ENCODE measurements at regions not wholly inside any gene's neighbourhood (a gene's known extent, or its start where the extent isn't known, plus 50 kb on each side); places are given as distances from the start of the nearest gene placed in this dataset.
A peak's percentile ranks its signal among the peaks of the same experiment; 100 is the strongest.

GRCh38 chr6:165729307-165729936, 66.4 kb upstream of the PDE10A start:
- TF ChIP-seq, protein P1, sequence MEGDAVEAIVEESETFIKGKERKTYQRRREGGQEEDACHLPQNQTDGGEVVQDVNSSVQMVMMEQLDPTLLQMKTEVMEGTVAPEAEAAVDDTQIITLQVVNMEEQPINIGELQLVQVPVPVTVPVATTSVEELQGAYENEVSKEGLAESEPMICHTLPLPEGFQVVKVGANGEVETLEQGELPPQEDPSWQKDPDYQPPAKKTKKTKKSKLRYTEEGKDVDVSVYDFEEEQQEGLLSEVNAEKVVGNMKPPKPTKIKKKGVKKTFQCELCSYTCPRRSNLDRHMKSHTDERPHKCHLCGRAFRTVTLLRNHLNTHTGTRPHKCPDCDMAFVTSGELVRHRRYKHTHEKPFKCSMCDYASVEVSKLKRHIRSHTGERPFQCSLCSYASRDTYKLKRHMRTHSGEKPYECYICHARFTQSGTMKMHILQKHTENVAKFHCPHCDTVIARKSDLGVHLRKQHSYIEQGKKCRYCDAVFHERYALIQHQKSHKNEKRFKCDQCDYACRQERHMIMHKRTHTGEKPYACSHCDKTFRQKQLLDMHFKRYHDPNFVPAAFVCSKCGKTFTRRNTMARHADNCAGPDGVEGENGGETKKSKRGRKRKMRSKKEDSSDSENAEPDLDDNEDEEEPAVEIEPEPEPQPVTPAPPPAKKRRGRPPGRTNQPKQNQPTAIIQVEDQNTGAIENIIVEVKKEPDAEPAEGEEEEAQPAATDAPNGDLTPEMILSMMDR (IDR thresholded peaks at IDR 0.05): peak; percentile 83
- no peak for TF ChIP-seq TEAD4 (CRISPR knock-in tag; IDR thresholded peaks at IDR 0.05)
- POLR2A ChIA-PET: no interaction called here
- no peaks in the 10 kb centered on the region for H3K9me3 Mint-ChIP-seq
- peak; percentile 67 for ATAC-seq
- no peak overlapping the region for H3K27ac Mint-ChIP-seq
- peaks cover 10% of the 10 kb centered on the region for H3K4me1 Mint-ChIP-seq
- H3K36me3 Mint-ChIP-seq: no peaks in the 10 kb centered on the region
- H3K27me3 Mint-ChIP-seq (ENCODE audit: low read depth): no peaks in the 10 kb centered on the region; the same call in 1 of the 2 replicates
- peak; percentile 71 for DNase-seq (ENCODE audit: low spot score)
- no peak overlapping the region for H3K4me3 Mint-ChIP-seq
- CTCF ChIA-PET: interaction anchor here (0.7 to 5.1 kb wide), 10 partner anchors 17 to 292 kb away, joined by 3 to 35 read pairs (median 3); no protein-coding TSS in a partner anchor

- H3K4me1 Mint-ChIP-seq: peaks cover 10% of the 10 kb centered on the region
- no peak for ATAC-seq
- no peaks in the 10 kb centered on the region for H3K9me3 Mint-ChIP-seq
- H3K27me3 Mint-ChIP-seq (ENCODE audit: low read depth): no peaks in the 10 kb centered on the region; the same call in 1 of the 2 replicates
- CTCF ChIA-PET: interaction anchor here (0.9 to 5.1 kb wide), 3 partner anchors 22 to 288 kb away, joined by 3 to 35 read pairs (median 5); no protein-coding TSS in a partner anchor
- POLR2A ChIA-PET: no interaction called here
- H3K36me3 Mint-ChIP-seq: no peaks in the 10 kb centered on the region
- H3K27ac Mint-ChIP-seq: no peak overlapping the region
- TF ChIP-seq, protein P2, sequence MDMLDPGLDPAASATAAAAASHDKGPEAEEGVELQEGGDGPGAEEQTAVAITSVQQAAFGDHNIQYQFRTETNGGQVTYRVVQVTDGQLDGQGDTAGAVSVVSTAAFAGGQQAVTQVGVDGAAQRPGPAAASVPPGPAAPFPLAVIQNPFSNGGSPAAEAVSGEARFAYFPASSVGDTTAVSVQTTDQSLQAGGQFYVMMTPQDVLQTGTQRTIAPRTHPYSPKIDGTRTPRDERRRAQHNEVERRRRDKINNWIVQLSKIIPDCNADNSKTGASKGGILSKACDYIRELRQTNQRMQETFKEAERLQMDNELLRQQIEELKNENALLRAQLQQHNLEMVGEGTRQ (CRISPR knock-in tag; IDR thresholded peaks at IDR 0.05): no peak
- no peak for TF ChIP-seq ZNF121 (CRISPR knock-in tag; IDR thresholded peaks at IDR 0.05)
- no peak for TF ChIP-seq ZNF263 (CRISPR knock-in tag; IDR thresholded peaks at IDR 0.05; ENCODE audit: low read depth)
- no peak for TF ChIP-seq MXD4 (CRISPR knock-in tag; IDR thresholded peaks at IDR 0.05; ENCODE audit: borderline replicate concordance)
- no peak for TF ChIP-seq RORB (CRISPR knock-in tag; IDR thresholded peaks at IDR 0.05)
- no peak for TF ChIP-seq ZNF138 (CRISPR knock-in tag; conservative IDR thresholded peaks at IDR 0.05)
- no peak for TF ChIP-seq NFE2L1 (CRISPR knock-in tag; IDR thresholded peaks at IDR 0.05)
- TF ChIP-seq ZNF512 (CRISPR knock-in tag; IDR thresholded peaks at IDR 0.05; ENCODE audit: borderline replicate concordance): no peak
- no peak for TF ChIP-seq IRF2 (CRISPR knock-in tag; IDR thresholded peaks at IDR 0.05; ENCODE audit: borderline replicate concordance, low read depth)
- TF ChIP-seq ZBTB21 (CRISPR knock-in tag; IDR thresholded peaks at IDR 0.05; ENCODE audit: borderline replicate concordance): no peak
- H3K4me3 Mint-ChIP-seq: no peak overlapping the region
- DNase-seq (ENCODE audit: low spot score): no peak
Measured at GRCh38 chr6:165728216-165728615, 65.2 kb upstream of the PDE10A start.

- Mint-ChIP-seq H3K27ac (no peak overlapping the region), H3K4me3 (no peak overlapping the region), H3K27me3 (ENCODE audit: low read depth) (no peaks in the 10 kb centered on the region; the same call in 1 of the 2 replicates), H3K4me1 (peaks cover 10% of the 10 kb centered on the region), H3K9me3 (no peaks in the 10 kb centered on the region), H3K36me3 (no peaks in the 10 kb centered on the region)
- POLR2A ChIA-PET: no interaction called here
- peak; percentile 54 for ATAC-seq
- no peak for DNase-seq (ENCODE audit: low spot score)
- CTCF ChIA-PET: interaction anchor here (0.5 to 4.0 kb wide), 4 partner anchors 43 to 287 kb away, joined by 4 to 20 read pairs (median 12); no protein-coding TSS in a partner anchor
- TF ChIP-seq ESRRA (CRISPR knock-in tag; IDR thresholded peaks at IDR 0.05; ENCODE audit: borderline replicate concordance) (no peak), TEAD1 (CRISPR knock-in tag; IDR thresholded peaks at IDR 0.05) (no peak), ELF4 (CRISPR knock-in tag; IDR thresholded peaks at IDR 0.05; ENCODE audit: low read depth) (no peak), NFE2L1 (CRISPR knock-in tag; IDR thresholded peaks at IDR 0.05) (no peak), HMGA2 (CRISPR knock-in tag; IDR thresholded peaks at IDR 0.05) (no peak), RORB (CRISPR knock-in tag; IDR thresholded peaks at IDR 0.05) (no peak), NFATC4 (CRISPR knock-in tag; IDR thresholded peaks at IDR 0.05) (no peak), ARID4B (CRISPR knock-in tag; IDR thresholded peaks at IDR 0.05; ENCODE audit: borderline replicate concordance) (no peak), ZNF416 (CRISPR knock-in tag; IDR thresholded peaks at IDR 0.05) (no peak)
- TF ChIP-seq, protein P3, sequence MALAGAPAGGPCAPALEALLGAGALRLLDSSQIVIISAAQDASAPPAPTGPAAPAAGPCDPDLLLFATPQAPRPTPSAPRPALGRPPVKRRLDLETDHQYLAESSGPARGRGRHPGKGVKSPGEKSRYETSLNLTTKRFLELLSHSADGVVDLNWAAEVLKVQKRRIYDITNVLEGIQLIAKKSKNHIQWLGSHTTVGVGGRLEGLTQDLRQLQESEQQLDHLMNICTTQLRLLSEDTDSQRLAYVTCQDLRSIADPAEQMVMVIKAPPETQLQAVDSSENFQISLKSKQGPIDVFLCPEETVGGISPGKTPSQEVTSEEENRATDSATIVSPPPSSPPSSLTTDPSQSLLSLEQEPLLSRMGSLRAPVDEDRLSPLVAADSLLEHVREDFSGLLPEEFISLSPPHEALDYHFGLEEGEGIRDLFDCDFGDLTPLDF (CRISPR knock-in tag; IDR thresholded peaks at IDR 0.05): no peak
- TF ChIP-seq, protein P4, sequence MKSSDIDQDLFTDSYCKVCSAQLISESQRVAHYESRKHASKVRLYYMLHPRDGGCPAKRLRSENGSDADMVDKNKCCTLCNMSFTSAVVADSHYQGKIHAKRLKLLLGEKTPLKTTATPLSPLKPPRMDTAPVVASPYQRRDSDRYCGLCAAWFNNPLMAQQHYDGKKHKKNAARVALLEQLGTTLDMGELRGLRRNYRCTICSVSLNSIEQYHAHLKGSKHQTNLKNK (CRISPR knock-in tag; IDR thresholded peaks at IDR 0.05): no peak
Measured at GRCh38 chr6:165726965-165727381, 63.9 kb upstream of the PDE10A start.
